GM21619 (cell line): ENCODE measurements at regions not wholly inside any gene's neighbourhood (a gene's known extent, or its start where the extent isn't known, plus 50 kb on each side); places are given as distances from the start of the nearest gene placed in this dataset.
"Not testable (repeated sequence)": the region's sequence is repeated elsewhere in the genome, so short reads cannot be mapped to it uniquely, and the experiment has no call there.

Experiments
- ATAC-seq: cut with Tn5 transposase; IDR thresholded peaks from one replicate; pipeline ENCODE4 v1.9.1; 2021; ENCODE audit not compliant: unreplicated experiment

- ATAC-seq, result no peak
Measured at GRCh38 chr3:174536319-174536718, 322.8 kb upstream of the NAALADL2 start.

DNA sequence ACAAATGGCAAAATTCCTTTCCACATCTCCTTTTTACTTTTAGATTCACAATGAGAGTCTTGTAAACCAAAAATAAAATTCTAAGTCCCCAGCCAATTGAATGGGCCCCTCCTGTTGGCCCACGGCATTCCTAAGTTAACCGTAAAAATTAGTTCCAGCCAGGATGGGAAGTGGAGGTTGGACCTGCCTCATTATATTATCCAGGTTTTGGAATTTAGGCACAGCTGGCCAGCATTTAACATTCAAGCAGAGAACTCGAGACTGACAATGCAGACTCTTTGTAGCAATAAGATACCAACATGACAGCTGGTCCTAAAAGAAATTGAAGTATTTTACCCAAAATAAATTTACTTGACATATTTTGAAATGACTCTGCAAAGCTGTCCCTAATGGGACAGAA is 321.0 kb upstream of the NAALADL2 start:
- ATAC-seq, result no peak

GRCh38 chr3:174540116-174540908 is 318.8 kb upstream of the NAALADL2 start:
- no peak for ATAC-seq

DNA sequence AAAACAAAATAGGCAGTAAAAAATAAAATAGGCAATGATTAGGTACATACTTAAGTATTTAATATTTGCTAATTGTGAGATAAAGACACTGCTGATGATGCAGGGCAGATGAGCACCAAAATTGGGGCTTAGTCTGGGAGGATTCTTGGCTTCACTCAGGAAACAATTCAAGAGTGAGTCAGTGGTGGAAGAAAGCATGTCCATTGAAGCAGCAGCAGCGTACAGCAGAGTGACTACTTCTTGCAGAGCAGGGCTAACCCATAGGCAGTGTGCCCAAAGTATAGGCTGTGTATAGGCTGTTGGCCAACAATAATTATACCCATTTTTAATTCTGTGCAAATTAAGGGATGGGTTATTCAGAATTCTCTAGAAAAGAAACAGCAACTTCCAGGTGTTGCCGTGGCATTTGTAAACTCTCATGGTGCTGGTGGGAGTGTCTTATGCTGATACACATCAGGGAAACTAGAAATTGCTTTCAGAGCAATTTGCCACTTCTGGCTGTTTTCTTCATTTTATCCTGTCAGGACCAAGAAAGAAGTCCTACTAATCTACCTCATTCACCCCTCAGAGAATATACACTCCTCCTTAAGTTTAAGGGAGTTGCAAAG is 317.3 kb upstream of the NAALADL2 start:
- no peak for ATAC-seq

GRCh38 chr3:174547801-174548435 is 311.2 kb upstream of the NAALADL2 start:
- ATAC-seq, result no peak

DNA sequence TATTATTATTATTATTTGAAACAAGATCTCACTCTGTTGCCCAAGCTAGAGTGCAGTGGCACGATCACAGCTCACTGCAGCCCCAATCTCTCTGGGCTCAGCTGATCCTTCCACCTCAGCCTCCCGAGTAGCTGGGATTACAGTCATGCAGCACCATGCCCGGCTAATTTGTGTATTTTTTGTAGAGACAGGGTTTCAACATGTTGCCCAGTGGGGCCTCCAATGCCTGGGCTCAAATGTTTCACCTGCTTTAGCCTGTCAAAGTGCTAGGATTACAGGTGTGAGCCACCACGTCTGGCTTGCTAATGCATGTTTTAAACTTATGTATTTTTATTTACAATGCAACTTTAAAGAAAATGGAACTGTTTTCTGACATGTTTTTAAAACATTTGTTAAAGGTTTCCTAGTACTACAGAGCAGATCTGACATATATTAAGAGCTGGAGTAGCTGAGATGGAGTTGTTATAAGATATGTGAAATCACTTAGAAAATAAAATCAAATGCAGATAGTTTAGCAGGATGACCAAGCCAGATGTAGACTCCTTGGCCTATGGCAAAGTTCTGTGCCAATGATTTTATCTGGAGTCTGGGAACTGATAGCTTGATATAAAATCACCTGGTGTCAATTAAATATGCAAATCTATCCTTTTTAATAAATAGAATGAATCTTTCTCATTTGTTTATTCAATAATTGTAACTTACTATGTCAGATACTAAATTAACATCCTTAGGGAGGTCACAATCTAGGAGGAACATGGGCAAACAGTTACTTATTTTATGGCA is 310.1 kb upstream of the NAALADL2 start:
- ATAC-seq, result no peak

- no peak for ATAC-seq
Measured at GRCh38 chr3:174581558-174581957, 277.6 kb upstream of the NAALADL2 start.

- ATAC-seq, result no peak
Measured at GRCh38 chr3:174583396-174583795, 275.7 kb upstream of the NAALADL2 start.

- not testable (repeated sequence) for ATAC-seq
Measured at GRCh38 chr3:174587137-174587536, 272.0 kb upstream of the NAALADL2 start.

DNA sequence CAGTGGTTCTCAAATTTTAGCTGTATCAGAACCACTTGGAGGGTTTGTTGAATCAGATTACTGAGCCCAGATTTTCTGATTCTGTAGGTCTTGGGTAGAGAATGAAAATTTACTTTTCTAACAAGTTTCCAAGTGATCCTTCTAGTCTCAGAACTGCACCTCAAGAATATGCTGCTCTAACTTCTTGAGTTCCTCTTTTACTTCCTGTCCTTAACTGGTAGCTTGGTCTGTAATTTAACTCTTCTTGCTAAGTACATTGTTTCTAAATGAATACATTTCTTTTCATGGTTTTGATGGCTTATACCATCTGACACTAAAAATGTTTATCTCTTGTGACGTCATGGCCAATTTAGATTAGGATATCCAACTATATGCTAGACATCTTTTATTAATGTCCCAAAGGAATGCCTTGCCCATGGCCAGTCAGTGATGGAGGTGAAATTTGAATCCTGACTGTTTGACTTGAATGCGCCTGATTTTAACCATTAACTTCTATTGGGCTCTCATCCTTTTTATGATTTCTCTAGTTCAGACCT is 262.6 kb upstream of the NAALADL2 start:
- ATAC-seq, result no peak

- ATAC-seq, result no peak
Measured at GRCh38 chr3:174598885-174599439, 260.2 kb upstream of the NAALADL2 start.

DNA sequence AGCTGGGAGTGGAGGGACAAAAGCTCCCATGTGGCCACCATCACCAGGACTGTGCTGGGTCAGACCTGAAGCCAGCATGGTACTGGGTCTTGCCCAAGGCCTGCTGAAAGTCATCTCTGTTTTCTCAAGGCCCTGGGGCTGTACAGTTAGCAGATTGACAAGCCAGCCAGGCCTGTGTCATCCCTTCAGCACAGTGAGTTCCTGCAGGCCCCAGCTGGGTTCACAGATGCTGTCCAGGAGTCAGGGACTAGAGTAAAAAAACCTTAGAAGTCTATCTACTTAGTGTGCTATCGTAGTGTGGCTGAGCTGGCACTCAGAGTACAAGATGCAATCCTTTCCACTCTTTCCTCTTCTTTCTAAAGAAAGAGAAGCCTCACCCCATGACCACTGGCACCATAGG is 246.0 kb upstream of the NAALADL2 start:
- ATAC-seq, result no peak

- no peak for ATAC-seq
Measured at GRCh38 chr3:174614036-174614435, 245.1 kb upstream of the NAALADL2 start.

DNA sequence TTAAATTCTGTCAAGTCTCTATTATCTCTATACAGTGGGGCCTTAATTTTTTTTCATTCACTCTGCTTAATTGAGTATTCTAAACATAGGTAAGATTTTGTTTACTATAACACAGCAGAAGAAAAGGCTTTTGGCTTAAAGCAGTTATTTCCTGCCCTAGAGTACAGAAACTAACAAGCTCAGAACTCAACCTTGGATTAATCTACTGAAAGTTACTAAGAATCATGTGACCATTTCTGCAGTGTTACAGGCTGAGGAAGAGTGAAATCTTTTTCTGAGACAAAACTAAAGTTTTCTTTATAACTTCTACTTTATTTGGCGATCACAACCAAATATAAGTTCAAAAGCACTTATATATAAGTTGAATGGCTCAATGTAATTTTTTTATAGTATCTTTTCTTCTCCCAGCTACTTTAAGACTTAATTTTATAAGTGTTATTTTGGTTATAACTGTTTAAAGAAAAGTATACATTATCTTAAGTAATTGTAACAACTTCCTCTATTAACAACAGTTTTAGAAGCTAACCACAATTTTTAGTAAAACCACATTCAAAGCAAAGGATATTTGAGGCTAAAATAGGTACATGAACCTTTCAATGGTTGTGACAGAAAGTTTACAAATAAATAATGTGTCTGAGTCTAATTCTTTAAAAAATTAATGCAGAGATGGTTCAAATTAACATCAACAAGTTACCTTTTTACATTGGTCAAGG is 240.6 kb upstream of the NAALADL2 start:
- no peak for ATAC-seq

DNA sequence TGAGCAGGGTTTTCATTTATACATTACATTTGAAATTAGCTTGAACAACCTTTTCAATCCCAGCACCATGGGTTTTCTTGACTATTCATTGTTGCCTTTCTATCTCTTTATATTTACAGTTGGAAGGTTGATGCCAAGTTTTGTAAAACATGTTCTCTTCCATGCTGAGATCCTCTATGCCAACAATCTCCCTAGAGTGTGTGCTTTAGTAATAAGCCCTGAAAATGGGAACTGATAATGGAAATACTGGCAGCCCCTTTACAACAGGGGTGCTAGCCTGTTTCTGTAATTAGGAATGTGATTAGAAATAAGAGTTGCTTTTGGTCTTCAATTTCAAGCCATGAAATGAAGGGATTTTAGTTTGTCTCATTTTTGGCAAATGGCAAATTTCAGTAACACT is 239.9 kb upstream of the NAALADL2 start:
- ATAC-seq, result no peak

- ATAC-seq, result no peak
Measured at GRCh38 chr3:174620138-174620537, 239.0 kb upstream of the NAALADL2 start.

DNA sequence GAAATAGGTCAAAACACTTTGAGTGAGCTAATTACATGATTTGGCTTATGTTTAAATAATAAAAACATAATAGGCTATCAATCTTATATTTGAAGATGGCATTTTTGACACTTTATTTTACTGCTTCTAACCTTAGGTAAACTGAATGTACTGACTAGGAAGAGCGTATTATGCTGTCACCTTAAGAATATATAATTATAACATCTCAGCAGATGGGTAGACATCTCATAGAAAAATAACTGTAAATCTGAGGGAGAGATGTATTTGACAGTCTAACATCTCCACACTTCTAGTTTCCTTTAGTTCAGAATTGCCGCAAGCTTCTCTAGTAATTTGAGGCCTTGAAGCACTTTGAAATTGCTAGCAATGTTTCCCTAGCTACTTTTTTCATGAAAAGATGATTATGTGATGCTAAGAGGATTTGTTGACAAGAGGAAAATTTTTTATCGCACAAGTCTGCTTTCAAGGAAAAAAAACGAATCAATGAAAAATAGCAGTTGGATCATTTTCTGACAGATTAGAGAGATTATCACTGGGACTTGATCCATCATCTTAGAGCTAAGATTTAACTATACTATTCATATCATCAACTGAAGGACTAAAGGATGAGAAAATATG is 238.2 kb upstream of the NAALADL2 start:
- ATAC-seq, result no peak

GRCh38 chr3:174633342-174633741 is 225.8 kb upstream of the NAALADL2 start:
- ATAC-seq, result no peak

DNA sequence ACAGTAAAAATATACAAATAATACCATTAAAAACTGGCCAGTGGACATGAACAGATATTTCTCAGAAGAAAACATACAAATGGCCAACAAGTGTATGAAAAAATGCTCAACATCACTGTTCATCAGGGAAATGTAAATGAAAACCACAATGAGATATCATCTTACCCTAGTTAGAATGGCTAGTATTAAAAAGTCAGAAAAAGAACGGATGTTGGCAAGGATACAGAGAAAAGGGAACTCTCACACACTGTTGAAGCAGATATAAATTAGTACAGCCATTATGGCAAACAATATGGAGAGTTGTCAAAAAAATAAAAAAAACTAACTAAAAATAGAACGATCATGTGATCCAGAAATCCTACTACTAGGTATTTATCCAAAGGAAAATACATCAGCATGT is 222.7 kb upstream of the NAALADL2 start:
- no peak for ATAC-seq

DNA sequence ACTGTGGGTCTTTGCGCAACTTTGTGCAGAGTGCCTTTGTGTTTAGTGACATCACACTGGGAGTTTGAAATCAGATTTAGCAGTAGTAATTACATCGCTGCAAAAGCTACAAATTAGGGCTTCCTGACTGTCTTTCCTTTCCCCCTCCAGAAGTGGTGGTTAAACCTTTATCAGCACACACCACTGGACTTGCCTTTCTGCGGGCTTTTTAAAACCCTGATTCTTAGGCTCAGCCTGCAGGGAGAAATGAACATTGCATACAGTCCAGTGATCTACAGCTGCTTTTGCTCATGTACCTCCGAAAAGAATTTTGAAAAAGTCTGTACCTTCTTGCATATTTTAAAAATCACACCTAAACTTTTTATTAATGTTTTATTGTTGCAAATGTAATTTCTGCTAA is 219.7 kb upstream of the NAALADL2 start:
- ATAC-seq, result no peak
